NCI-H2029 treated with DMSO at 0.1 percent for 48 hours (cell line): ENCODE measurements at regions not wholly inside any gene's neighbourhood (a gene's known extent, or its start where the extent isn't known, plus 50 kb on each side); places are given as distances from the start of the nearest gene placed in this dataset.
"Not testable (repeated sequence)": the region's sequence is repeated elsewhere in the genome, so short reads cannot be mapped to it uniquely, and the experiment has no call there.

ENCODE experiments used
- DNase-seq: peaks from one replicate; lab custom pipeline; 2025; lab: John Stamatoyannopoulos, UW

DNA sequence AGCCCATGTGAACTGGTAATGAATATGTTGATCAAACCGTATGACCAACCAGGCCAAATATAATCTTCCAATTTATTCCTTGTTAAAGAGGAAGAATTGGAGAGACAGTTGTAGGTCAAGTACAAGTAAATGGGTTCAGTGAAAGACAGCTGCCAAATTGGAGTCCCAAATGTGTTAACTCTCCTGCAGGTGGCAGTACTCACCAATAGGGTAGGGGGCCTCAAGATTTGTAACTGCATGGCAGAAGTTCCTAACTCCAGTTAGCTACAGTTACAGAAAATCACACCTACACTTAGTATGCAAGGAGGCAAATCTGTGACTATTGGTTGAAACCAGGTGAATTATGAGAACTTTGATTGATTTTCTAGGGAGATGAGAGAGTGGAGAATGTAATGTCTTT lies 278.0 kb downstream of the ZBBX start:
- DNase-seq, result no peak

DNA sequence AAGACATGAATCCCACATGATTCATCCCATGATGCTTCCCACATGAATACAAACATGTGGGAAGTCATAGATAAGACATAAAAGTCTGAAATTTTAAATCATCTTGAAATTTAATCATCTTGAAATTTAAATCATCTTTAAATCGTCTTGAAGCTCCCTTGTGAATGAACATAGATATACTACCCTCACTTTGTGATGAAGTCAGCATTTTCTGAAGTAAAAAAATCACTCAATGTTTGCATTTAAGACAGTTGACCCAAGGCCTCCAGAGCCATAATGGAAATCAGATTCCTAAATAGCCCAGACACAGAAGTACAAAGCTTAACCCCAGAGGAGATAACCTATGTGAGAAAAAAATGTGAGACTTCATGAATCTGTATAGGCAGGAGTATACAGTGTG lies 279.4 kb downstream of the ZBBX start:
- DNase-seq, result no peak

DNA sequence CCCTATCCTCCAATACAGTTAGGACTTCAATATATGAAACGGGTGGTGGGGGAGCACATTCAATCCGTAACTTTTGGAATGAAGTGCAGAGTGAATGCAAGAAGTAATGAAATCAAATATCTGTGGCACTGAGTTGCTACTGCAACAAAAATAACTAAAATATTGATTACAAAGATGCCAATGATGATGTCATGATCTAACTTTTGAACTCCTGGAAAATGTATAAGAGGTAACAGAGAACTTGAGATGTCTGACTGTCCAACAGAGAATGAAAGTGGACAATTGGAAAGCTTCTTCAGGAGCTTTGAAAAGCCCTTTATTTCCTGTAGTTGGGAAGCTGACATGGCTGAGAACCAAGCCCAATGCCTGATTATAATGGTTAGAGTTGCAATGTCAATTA lies 279.9 kb downstream of the ZBBX start:
- DNase-seq, result no peak

DNA sequence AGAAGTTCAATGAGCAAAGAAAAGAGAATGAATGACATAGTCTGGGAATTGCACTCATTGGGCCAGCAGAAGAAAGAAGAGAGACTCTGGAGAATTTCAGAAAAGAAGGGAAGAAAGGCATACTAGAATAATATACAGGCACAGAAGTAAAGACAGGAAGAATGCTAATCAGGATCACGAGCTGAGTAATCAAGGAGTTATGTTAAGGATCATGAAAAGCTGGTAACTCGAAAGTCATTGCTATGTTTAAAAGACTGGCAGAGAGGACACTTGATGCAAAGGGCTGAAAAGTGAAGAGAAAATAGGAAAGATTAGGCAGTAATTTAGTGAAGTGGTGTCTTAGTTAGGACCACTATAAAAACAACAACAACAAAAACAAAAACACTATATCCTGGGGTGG lies 284.1 kb downstream of the ZBBX start:
- no peak for DNase-seq

DNA sequence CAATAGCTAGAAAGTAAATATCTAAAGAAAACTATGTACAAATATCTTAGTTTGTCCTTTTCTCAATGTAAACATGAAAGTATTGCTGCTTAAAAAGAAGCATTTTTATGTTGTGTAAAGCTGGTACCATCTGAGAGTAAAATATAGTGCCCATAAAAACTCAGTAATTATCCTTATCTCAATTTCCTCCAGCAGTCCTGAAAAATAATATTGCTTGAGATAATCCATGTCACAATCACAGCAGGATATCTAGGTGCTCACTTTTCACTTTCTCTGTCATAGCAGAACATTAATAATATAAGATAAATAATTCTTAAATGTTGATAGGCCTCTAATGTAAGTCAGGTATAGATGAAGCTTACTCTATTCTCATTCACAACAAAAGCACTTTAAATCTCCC lies 285.5 kb downstream of the ZBBX start:
- DNase-seq, result no peak

DNA sequence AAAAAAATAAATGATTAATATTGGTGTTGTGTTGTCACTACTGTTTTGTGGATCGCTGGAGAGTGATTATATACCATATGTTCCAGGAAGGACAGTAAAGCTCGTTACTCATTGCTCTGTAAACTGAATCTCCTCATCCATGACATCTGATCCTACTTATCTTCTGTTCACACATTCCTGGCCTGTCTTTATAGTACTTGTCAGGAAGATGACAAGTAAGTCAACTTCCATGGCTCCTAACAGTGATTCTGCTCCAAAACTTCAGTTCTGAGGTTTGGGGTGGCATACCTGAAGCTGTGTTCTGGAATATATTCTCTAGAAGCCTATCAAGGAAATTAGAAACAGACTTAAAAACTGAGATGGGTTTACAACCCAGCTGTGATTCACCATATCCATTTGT lies 288.9 kb downstream of the ZBBX start:
- no peak for DNase-seq

DNA sequence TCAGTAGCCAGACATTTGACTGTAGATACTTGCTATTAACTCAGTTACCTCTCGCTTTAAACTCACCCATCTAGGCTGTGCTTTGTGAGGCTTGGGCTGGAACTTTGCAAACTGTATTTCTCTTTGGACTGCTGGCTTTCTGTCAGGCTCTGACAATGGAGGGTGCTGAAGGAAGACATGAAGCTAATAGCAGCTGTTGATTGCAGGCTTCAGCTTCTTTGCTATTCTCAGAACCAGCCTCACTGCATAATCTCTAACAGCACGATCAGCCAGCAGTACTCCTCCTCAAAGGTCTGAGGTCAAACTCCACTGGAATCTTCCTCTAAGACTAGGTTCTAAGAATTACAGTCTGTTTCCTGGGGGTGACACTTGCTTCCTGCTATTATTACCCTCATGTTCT lies 295.6 kb downstream of the ZBBX start:
- no peak for DNase-seq

DNA sequence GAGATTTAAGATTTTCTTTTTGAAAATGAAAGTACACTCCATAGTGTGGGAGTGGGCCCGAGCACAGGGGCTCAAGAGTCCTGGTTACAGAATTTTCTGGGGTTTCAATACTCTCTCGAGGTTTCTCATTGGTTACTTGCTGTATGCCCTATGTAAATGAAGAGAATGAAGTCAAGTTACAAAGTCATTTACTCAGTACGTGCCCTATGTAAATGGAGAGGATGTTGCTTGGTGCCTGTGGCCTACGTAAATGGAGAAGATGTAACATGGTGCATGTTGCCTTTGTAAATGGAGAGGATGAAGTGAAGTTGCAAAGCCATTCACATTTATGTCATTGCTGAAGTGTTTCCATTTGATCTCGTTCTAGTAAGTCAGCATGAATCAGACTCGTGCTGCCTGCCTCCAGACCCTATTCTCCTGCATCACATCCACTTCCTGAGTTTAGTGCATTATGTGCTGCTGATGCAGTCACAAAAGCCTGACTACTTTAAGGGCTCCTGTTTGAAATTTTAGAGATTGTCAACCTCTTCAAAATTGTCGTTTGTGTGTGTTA lies 302.0 kb downstream of the ZBBX start:
- no peak for DNase-seq

DNA sequence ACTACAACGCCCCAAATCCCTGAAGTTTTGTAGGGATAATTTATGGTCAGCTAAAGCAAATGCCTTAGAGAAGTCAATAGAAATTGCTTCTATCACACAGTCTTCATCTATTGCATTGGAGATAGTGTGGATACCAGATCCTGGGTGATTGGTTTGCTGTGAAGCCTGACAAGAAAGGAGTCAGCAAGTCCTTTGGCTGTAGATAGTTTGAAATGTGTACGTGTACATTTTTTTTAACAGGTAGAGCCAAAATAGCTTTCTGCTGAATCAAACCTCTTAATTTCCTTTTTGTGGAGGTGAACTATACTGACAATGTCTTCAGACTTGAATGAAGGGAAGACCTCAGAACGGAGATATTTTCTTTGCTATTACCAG lies 312.3 kb downstream of the ZBBX start:
- DNase-seq, result no peak

DNA sequence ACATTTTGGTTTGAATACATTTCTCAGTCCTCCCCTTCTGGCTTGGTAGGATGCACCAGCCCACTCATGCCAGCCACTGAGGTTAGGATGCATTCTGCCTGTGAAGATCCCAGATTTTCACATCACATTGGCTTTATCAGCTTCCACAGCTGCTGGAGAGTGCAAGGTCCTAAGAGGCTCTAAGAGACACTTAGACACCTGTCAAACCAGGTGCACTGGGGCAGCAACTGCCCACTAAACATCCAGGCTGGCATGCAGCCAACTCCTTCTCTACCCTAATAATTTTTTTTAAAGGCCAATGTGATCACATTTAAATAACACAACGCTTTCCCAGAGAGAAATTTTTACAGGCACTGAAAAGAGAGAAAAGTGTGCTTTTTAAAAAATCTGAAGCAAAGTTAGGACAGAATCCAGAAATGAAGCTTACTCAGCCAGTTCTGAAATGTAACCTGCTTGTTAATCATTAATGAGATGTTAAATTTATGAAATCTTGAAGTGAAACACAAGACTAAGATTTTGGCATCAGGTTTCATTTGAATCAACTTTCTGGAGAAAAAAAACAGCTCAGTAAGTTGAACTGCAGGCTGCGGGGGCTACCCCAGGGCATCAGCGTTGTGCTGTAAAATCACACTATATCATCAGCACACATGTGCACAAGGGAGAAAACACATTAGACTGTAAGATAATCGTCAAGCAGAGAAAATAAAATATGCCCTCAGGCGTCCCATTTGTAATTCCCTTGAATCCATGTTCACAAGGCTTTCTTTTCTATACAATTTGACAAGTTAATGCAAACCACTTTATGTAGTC lies 312.9 kb downstream of the ZBBX start:
- DNase-seq, result peak; percentile 26

DNA sequence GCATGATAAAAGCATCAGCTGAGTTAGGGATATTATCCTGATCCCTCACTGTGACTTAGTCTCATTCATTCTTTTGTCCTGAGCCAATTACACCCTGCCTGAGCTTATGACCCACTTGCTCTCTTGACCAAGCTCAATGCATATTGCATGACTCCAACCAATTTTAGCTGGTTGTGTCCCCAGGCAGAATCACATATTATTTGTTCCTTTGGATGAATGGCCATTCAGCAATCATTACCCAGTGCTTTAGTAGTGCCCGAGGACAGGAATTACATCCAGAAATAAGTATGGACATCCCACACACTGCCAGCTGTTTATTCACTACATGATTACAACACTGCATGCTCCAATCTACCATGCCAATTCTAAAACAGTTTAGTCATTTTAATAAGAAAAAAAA lies 322.5 kb downstream of the ZBBX start:
- no peak for DNase-seq

DNA sequence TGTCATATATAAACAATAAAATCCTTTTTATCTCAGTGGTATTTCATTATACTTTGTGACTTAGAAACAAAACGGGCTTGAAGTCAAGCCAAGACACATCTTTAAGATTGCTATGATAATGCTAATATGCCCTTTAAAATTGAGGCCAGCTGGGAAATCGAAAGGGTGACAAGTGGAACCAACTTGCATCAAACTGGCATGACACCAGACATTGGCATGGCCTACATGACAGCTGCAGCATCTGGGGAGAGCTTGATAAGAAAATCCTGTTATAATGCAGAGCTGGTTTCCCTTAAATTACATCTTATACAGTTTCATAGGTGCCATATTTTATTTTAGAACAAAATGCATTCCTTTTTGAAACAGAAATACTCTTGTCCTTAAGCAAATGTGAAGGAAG lies 325.2 kb downstream of the ZBBX start:
- DNase-seq, result no peak

DNA sequence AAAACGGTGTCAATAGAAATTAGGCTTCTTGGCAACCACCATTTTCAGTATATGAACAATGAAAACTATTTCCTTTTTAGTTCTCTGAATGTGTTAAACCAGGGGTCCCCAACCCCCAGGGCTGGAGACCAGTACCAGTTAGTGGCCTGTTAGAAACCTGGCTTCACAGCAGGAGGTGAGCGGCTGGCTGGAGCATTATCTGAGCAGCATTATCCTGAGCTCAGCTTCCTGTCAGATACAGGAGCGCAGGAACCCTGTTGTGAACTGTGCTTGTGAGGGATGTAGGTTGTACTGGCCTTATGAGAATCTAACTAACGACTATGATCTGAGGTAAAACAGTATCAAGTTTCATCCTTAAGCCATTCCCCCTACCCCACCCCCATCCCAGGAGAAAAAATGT lies 328.7 kb downstream of the ZBBX start:
- DNase-seq, result no peak

DNA sequence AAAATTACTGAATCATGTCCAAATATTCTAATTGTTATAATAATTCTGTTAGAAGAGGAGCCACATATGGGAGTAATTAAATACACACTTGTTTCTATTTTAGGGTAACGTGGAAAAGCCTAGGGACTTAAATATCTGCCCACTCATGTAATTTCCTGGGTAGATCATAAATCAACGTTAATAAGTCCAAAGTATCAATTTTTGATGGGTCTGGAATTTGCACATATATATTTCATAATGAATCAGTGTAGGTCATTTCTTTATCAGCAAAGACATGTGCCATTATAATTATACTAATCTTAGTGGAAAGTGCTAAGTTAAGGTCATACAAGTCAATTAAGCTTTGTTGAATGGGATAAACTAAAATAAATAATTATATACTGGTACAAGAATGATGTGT lies 346.2 kb downstream of the ZBBX start:
- no peak for DNase-seq

DNA sequence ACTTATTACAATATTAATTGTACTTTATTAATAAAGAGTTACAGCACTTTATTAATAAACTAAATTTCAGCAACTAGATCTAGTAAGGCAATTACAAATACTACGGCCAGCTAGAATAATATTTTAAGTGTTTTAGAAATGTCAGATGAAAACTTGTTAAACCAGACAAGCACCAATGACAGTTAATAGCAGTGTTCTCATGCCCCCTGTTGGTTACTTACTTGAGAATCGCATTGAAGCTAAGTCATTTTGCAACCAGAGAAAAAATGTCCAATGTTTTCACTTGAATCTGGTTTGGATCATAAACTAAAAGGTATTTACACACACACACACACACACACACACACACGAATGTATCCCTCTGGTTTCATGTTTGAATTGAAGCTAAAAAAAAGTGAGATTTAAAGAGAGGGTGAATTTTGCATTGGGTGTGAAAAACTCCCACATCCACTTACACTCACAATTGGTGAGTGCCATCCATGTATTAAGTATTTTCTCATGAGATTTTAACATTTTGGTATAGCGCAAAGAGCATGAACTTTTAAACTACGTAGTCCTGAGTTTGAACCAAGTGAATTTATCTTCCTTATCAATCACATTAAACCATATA lies 347.7 kb downstream of the ZBBX start:
- DNase-seq, result peak; percentile 24

DNA sequence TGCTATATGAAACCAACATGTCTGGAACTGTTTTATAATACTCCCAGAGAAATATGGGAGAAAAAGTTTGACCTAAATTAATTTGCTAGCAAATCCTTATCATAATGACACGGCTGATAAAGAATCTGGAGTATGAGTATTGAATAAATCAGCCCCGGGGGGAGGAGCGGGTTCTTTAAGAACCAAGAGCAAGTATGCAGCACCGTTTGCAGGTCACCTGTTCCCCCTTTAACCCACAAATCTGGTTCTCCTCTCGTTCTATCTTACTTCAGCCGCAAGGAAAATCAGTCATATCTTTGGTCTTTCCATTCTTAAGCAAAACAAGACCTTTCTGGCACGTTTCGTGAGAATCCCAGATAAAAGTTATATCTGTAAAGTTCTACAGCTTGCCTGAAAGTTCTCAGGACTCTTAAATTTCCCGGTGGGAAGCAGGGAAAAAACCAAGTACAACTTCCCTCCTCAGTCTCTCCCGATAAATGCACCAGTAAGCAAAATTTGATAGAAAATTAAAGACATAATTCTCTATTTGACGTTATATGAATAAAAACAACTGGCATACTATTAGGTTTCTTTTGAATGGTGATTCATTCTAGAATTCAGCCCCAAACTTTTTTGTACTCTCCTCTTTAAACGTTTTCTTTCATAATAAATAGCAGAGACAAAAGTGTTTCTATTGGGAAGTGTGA lies 348.6 kb downstream of the ZBBX start:
- DNase-seq, result no peak

DNA sequence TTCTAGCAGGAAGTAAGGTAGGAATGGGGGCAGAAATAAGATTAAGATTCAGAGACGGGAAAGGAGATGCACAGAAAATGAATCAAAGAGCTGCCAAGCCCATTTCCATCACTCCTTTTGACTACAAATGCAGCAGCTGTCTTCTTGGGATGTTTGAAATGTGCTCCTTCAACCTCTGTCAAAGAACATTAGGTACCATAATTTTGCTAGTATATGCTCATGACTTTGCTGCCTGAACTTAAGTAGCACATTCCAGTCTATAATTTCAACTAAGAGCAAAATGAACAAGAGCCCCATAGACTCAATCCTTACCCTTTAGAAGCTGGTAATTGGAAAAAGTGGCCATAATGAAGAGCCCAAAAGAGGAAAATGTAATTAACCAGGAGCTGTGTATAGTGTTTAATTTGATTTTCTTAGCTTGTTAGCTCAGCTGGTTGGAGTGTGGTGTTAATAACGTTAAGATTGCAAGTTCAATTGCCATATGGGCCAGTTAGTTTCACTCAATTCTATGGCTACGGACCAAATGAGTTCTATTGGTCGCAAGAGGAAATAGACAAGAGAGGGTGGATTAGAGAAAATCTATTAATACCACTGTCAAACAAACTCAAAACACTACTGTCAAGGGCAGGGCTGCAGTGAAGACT lies 349.9 kb downstream of the ZBBX start:
- no peak for DNase-seq

DNA sequence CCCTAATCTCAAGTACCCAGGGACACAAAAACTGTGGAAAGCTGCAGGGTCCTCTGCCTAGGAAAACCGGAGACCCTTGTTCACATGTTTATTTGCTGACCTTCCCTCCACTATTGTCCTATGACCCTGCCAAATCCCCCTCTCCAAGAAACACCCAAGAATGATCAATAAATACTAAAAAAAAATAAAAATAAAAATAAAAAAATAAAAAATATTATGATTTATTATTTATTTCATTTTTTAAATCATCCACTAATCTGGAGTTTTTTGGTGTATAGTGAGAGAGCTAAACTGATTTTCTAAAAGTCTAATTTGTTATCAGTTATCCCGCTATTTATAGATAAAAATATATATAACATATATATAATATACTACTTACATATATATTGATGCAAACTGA lies 360.6 kb downstream of the ZBBX start:
- not testable (repeated sequence) for DNase-seq

DNA sequence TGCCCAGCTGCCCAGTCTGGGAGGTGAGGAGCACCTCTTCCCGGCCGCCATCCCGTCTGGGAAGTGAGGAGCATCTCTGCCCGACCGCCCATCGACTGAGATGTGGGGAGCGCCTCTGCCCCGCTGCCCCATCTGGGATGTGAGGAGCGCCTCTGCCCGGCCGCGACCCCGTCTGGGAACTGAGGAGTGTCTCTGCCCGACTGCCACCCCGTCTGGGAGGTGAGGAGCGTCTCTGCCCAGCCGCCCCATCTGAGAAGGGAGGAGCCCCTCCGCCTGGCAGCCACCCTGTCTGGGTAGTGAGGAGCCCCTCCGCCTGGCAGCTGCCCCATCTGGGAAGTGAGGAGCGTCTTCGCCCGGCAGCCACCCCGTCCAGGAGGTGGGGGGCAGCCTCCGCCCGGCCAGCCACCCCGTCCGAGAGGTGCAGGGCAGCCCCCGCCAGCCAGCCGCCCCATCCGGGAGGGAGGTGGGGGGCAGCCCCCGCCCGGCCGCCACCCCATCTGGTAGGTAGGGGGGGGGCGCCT lies 361.4 kb downstream of the ZBBX start:
- DNase-seq, result not testable (repeated sequence)

DNA sequence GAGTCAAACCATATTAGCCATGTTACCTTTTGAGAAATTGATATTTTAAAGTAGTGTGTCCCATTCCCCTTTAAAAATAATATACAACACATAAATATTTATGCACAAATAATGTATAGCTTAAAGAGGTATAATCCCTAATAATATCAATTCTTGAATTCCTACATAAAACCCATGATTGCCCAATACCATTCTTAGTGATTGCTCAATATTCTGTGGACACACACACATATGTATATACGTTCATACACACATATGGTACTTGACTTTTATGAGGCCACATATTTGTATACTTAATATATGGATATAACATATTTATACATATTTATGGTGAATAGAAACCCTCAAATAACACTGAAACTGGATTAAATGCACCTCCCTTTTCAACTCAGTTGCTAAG lies 367.4 kb downstream of the ZBBX start:
- no peak for DNase-seq

DNA sequence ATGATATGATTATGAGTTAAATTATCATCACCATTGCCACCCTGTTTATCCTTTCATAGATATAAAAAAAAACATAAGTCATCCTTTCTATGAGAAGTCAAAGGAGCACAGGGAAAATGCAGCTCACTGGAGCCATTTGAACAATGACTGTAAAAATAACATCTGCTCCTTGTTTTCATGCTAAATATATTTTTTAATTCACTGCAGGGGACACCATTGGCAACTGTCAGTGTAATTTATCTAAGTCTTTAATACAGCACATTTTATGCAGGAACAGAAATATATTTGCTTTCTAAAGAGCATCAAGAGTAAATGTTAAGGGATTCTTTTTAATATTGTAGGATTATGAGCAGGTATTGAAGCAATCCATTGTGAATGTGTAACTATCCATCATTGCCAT lies 371.3 kb downstream of the ZBBX start:
- DNase-seq, result no peak

DNA sequence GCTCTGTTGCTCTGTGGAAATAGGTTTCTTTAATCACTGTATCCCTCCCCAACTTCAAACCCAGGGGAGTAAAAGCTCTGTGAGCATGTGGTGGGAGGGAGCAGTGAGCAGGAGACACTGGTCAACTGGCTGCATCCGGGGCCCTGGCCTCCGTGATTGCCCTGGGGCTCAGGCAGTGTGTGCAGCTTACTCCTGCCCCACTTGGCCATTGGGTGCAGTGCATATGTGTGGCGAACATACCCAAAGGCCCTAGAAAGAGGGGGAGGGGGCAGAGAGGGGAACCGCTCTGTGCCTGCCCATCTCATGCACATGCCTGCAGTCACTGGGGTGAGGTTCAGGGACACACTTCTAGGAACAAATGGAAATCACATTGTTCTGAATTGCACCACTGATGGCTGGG lies 378.7 kb downstream of the ZBBX start:
- no peak for DNase-seq
